LNCAP (cell line): ENCODE measurements at regions not wholly inside any gene's neighbourhood (a gene's known extent, or its start where the extent isn't known, plus 50 kb on each side); places are given as distances from the start of the nearest gene placed in this dataset.

Experiments used
- TF ChIP-seq, protein P1 (sequence below): fragments of 450-650 bp; IDR thresholded peaks from 2 replicates; pipeline ENCODE4 v1.5.1; 2017; ENCODE audit warnings: mild to moderate bottlenecking

DNA sequence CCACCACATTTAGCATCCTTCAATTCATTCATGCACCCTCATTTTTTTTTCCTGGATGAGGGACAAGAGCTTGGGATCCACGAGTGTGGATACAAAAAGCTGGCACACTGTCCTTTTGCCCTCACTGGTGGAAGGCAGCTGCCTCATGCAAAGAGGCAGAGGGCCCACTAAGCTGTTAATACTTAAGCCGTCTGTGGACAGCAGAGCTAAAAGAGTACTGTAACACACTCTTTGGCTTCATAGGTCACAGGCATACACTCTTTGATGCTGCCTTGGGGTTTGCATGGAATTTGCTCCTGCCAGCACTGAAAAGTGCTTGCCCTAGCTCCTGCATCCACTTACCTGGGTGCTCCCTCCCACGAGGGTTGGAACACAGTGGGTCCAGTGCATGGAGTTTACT is 978.4 kb upstream of the SPRY2 start:
- TF ChIP-seq, protein P1, sequence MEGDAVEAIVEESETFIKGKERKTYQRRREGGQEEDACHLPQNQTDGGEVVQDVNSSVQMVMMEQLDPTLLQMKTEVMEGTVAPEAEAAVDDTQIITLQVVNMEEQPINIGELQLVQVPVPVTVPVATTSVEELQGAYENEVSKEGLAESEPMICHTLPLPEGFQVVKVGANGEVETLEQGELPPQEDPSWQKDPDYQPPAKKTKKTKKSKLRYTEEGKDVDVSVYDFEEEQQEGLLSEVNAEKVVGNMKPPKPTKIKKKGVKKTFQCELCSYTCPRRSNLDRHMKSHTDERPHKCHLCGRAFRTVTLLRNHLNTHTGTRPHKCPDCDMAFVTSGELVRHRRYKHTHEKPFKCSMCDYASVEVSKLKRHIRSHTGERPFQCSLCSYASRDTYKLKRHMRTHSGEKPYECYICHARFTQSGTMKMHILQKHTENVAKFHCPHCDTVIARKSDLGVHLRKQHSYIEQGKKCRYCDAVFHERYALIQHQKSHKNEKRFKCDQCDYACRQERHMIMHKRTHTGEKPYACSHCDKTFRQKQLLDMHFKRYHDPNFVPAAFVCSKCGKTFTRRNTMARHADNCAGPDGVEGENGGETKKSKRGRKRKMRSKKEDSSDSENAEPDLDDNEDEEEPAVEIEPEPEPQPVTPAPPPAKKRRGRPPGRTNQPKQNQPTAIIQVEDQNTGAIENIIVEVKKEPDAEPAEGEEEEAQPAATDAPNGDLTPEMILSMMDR = no peak

DNA sequence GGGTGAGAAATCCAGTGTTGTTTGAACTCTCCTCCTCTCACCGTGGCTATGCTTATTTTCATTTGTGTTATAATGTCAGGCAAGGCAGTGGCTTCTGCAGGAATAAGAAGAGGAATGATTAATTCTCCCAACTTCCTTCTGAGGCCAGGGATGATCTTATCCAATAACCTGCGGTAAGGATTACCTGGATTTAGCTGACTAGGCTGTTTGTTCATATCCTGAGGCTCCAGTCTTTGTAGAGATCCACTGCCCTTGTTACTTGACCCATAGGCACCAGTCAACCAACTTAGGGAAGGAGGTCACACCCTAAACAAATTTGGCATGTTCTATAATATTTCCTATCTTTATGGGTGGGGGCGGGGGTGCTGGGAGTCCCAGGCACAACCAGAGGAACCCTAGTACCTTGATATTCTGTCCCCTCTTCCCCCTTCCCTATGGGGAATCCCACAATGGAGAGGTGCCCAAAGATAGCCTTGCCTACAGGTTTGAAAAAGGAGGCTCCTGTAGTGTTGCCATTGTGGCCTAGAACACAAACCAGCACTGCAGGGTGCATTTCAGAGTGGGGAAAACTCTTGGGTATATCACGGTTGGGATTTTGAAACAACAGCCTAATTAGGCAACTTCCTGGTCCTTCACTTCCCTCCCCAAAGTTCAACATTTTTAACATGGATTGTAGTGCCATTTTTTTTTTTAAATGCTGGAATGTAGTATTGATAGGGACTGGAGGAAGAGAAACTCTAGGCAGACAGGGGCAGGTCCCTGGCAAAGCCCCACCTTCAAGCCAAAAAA is 977.5 kb upstream of the SPRY2 start:
- TF ChIP-seq, protein P1 = no peak

- TF ChIP-seq, protein P1 = no peak
These were observed 973.5 kb upstream of the SPRY2 start for GRCh38 chr13:81314461-81314860.

- TF ChIP-seq, protein P1 = no peak
These were observed 965.0 kb upstream of the SPRY2 start for GRCh38 chr13:81305928-81306327.

DNA sequence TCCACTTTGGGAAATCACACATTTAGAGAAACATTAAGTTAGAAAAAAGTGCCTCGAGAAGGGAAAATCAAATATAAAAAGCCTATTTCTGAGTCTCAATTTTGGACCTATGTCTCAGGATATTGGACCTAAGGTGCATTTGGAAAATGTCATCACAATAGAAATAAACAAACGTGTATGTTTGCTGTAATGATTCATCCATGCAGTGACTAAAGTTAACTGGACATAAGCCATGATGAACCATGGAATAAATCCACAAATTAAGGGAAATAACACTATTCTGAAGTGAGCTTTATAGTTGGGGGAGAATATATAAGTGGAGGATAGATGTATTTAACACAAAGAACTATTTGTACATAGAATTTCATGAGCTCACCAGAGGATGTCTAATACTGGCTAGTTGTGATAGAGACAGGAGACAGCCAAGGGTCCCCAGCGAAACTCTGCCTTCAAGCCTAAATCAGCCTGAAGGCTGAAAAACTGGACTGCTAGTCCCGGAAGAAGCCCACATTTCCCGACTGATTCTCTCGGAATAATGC is 963.3 kb upstream of the SPRY2 start:
- TF ChIP-seq, protein P1 = no peak

GRCh38 chr13:81302677-81303076 is 961.8 kb upstream of the SPRY2 start:
- TF ChIP-seq, protein P1 = no peak

GRCh38 chr13:81302125-81302524 is 961.2 kb upstream of the SPRY2 start:
- TF ChIP-seq, protein P1 = no peak
